ENCODE measurements at regions not wholly inside any gene's neighbourhood (a gene's known extent, or its start where the extent isn't known, plus 50 kb on each side); places are given as distances from the start of the nearest gene placed in this dataset.
A peak's percentile ranks its signal among the peaks of the same experiment; 100 is the strongest.

DNA sequence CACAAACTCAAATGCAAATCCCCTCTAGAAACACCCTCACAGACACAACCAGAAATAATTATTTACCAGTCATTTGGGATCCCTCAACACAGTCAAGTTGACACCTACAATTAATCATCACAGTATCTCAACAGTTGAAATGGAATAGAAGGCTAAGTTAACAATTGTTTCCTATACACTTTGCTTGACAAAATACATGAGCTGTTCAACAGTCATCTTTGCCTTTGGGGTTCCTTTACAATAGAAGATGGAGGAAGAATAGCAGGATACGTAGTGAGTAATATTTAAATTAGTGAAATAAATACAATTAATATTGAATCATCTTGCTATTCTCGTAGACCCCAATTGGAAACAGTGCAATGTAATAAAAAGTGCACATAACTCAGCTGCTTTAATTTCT is 487.3 kb upstream of the ADAMTS5 start (continued):
- TF ChIP-seq ZNF331 (CRISPR knock-in tag; IDR thresholded peaks at IDR 0.05; ENCODE audit: low read depth) (no peak), POLR2AphosphoS5 (IDR thresholded peaks at IDR 0.05; ENCODE audit: low read depth) (no peak), NANOG (IDR thresholded peaks at IDR 0.05; ENCODE audit: borderline replicate concordance) (no peak), EZH2 (IDR thresholded peaks at IDR 0.05; ENCODE audit: low read depth, unreplicated experiment) (no peak), STAT1 (IDR thresholded peaks at IDR 0.05; ENCODE audit: unreplicated experiment) (no peak)
- TF ChIP-seq, protein P1, sequence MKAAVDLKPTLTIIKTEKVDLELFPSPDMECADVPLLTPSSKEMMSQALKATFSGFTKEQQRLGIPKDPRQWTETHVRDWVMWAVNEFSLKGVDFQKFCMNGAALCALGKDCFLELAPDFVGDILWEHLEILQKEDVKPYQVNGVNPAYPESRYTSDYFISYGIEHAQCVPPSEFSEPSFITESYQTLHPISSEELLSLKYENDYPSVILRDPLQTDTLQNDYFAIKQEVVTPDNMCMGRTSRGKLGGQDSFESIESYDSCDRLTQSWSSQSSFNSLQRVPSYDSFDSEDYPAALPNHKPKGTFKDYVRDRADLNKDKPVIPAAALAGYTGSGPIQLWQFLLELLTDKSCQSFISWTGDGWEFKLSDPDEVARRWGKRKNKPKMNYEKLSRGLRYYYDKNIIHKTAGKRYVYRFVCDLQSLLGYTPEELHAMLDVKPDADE (IDR thresholded peaks at IDR 0.05), result no peak

DNA sequence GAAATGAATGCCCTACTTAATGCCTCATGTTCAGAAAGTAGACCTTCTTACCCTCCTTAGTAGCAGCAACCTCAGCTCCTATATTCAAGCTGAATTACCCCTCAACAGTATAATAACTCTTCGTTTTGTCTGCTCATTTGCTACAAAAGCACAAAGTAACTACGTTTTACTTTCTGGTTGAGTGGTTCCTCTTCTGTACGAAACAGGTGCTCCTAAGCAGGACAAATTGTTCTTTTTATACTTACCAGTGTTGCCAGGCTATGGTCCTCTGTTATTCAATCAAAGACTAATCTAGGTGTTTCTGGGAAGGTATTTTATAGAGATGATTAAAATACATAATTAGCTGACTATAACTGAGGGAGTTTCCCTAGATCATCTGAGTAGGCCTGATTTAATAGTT is 484.2 kb upstream of the ADAMTS5 start:
- Histone ChIP-seq H4K20me1 (replicated peaks; ENCODE audit: insufficient read depth) (no peaks in the 10 kb centered on the region), H3F3A (replicated peaks; ENCODE audit: low read depth) (no peaks in the 10 kb centered on the region), H3K9me2 (ENCODE audit: insufficient read depth) (peaks cover 6% of the 10 kb centered on the region), H2AFZ (no peak overlapping the region), H3K4me1 (ENCODE audit: insufficient read depth) (no peaks in the 10 kb centered on the region), H3K27me3 (ENCODE audit: insufficient read depth) (no peaks in the 10 kb centered on the region), H3K4me3 (no peak overlapping the region), H3K36me3 (ENCODE audit: insufficient read depth) (no peaks in the 10 kb centered on the region), H3K4me2 (no peak overlapping the region), H3K27ac (ENCODE audit: low read depth) (no peak overlapping the region), H3K79me2 (replicated peaks; ENCODE audit: insufficient read depth) (no peaks in the 10 kb centered on the region)
- no peak for ATAC-seq
- no peaks in the 10 kb centered on the region for H3K9me3 Mint-ChIP-seq
- H3K27ac Mint-ChIP-seq, result no peak overlapping the region
- H3K4me1 Mint-ChIP-seq, result no peaks in the 10 kb centered on the region
- TF ChIP-seq, protein P2, sequence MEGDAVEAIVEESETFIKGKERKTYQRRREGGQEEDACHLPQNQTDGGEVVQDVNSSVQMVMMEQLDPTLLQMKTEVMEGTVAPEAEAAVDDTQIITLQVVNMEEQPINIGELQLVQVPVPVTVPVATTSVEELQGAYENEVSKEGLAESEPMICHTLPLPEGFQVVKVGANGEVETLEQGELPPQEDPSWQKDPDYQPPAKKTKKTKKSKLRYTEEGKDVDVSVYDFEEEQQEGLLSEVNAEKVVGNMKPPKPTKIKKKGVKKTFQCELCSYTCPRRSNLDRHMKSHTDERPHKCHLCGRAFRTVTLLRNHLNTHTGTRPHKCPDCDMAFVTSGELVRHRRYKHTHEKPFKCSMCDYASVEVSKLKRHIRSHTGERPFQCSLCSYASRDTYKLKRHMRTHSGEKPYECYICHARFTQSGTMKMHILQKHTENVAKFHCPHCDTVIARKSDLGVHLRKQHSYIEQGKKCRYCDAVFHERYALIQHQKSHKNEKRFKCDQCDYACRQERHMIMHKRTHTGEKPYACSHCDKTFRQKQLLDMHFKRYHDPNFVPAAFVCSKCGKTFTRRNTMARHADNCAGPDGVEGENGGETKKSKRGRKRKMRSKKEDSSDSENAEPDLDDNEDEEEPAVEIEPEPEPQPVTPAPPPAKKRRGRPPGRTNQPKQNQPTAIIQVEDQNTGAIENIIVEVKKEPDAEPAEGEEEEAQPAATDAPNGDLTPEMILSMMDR (conservative IDR thresholded peaks at IDR 0.05; ENCODE audit: low read depth in 2 of 2), result no peak
- no peak for TF ChIP-seq EZH2phosphoT487 (IDR thresholded peaks at IDR 0.05; ENCODE audit: unreplicated experiment)
- TF ChIP-seq, protein P1 (IDR thresholded peaks at IDR 0.05), result no peak
- no peaks in the 10 kb centered on the region for H3K36me3 Mint-ChIP-seq (ENCODE audit: low read depth)
- DNase-seq (ENCODE audit: low spot score), result no peak
- no peak overlapping the region for H3K4me3 Mint-ChIP-seq
- no peaks in the 10 kb centered on the region for H3K27me3 Mint-ChIP-seq (ENCODE audit: insufficient read depth, low read depth, poor library complexity)

DNA sequence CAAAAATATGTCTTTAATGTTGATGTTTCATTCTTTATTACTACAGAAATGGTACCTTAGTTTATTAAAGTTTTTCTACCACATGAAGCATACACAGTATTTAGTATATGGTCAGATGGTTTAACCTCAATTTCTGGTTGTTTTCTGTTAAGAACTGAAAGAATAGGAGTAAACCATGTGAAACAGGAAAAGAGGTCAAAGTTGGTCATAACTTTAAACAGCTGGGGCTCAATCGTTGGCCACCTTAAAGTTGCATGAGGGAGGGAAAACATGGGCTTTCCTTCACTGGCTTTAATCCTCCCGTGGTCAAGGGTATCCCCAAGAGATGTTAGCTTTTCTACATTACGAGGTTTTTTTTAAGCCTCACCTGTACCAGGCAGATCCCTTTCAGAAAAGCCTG is 483.3 kb upstream of the ADAMTS5 start:
- DNase-seq (ENCODE audit: low spot score) (no peak), ATAC-seq (no peak)
- TF ChIP-seq, protein P2 (conservative IDR thresholded peaks at IDR 0.05; ENCODE audit: low read depth in 2 of 2), result no peak
- TF ChIP-seq POLR2AphosphoS5 (IDR thresholded peaks at IDR 0.05; ENCODE audit: low read depth) (no peak), ZNF331 (CRISPR knock-in tag; IDR thresholded peaks at IDR 0.05; ENCODE audit: low read depth) (no peak), NANOG (IDR thresholded peaks at IDR 0.05; ENCODE audit: borderline replicate concordance) (no peak), CREB1 (CRISPR knock-in tag; IDR thresholded peaks at IDR 0.05; ENCODE audit: low read depth) (no peak), JUNB (IDR thresholded peaks at IDR 0.05; ENCODE audit: unreplicated experiment) (no peak), EZH2phosphoT487 (IDR thresholded peaks at IDR 0.05; ENCODE audit: unreplicated experiment) (no peak)
- TF ChIP-seq, protein P3, sequence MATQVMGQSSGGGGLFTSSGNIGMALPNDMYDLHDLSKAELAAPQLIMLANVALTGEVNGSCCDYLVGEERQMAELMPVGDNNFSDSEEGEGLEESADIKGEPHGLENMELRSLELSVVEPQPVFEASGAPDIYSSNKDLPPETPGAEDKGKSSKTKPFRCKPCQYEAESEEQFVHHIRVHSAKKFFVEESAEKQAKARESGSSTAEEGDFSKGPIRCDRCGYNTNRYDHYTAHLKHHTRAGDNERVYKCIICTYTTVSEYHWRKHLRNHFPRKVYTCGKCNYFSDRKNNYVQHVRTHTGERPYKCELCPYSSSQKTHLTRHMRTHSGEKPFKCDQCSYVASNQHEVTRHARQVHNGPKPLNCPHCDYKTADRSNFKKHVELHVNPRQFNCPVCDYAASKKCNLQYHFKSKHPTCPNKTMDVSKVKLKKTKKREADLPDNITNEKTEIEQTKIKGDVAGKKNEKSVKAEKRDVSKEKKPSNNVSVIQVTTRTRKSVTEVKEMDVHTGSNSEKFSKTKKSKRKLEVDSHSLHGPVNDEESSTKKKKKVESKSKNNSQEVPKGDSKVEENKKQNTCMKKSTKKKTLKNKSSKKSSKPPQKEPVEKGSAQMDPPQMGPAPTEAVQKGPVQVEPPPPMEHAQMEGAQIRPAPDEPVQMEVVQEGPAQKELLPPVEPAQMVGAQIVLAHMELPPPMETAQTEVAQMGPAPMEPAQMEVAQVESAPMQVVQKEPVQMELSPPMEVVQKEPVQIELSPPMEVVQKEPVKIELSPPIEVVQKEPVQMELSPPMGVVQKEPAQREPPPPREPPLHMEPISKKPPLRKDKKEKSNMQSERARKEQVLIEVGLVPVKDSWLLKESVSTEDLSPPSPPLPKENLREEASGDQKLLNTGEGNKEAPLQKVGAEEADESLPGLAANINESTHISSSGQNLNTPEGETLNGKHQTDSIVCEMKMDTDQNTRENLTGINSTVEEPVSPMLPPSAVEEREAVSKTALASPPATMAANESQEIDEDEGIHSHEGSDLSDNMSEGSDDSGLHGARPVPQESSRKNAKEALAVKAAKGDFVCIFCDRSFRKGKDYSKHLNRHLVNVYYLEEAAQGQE (IDR thresholded peaks at IDR 0.05; ENCODE audit: unreplicated experiment), result no peak
- TF ChIP-seq, protein P1 (IDR thresholded peaks at IDR 0.05), result no peak

More for the DNA sequence above, 483.3 kb upstream of the ADAMTS5 start:
- Histone ChIP-seq H3K4me2 (no peak overlapping the region), H3K4me3 (no peak overlapping the region), H4K20me1 (replicated peaks; ENCODE audit: insufficient read depth) (no peaks in the 10 kb centered on the region), H3K9me2 (ENCODE audit: insufficient read depth) (peaks cover 6% of the 10 kb centered on the region), H3F3A (replicated peaks; ENCODE audit: low read depth) (no peaks in the 10 kb centered on the region), H2AFZ (0 out of 2 replicates have a peak overlapping the region, but pooled peaks have one; percentile 28), H3K79me2 (replicated peaks; ENCODE audit: insufficient read depth) (no peaks in the 10 kb centered on the region), H3K4me1 (ENCODE audit: insufficient read depth) (no peaks in the 10 kb centered on the region), H3K27me3 (ENCODE audit: insufficient read depth) (no peaks in the 10 kb centered on the region), H3K27ac (ENCODE audit: low read depth) (no peak overlapping the region), H3K36me3 (ENCODE audit: insufficient read depth) (no peaks in the 10 kb centered on the region)
- Mint-ChIP-seq H3K27me3 (ENCODE audit: insufficient read depth, low read depth, poor library complexity) (no peaks in the 10 kb centered on the region), H3K36me3 (ENCODE audit: low read depth) (no peaks in the 10 kb centered on the region), H3K4me3 (no peak overlapping the region), H3K27ac (no peak overlapping the region), H3K9me3 (no peaks in the 10 kb centered on the region), H3K4me1 (no peaks in the 10 kb centered on the region)

Measured in GM23338 (cell line).